ENCODE measurements at regions not wholly inside any gene's neighbourhood (a gene's known extent, or its start where the extent isn't known, plus 50 kb on each side); places are given as distances from the start of the nearest gene placed in this dataset.
"Not testable (repeated sequence)": the region's sequence is repeated elsewhere in the genome, so short reads cannot be mapped to it uniquely, and the experiment has no call there.

DNA sequence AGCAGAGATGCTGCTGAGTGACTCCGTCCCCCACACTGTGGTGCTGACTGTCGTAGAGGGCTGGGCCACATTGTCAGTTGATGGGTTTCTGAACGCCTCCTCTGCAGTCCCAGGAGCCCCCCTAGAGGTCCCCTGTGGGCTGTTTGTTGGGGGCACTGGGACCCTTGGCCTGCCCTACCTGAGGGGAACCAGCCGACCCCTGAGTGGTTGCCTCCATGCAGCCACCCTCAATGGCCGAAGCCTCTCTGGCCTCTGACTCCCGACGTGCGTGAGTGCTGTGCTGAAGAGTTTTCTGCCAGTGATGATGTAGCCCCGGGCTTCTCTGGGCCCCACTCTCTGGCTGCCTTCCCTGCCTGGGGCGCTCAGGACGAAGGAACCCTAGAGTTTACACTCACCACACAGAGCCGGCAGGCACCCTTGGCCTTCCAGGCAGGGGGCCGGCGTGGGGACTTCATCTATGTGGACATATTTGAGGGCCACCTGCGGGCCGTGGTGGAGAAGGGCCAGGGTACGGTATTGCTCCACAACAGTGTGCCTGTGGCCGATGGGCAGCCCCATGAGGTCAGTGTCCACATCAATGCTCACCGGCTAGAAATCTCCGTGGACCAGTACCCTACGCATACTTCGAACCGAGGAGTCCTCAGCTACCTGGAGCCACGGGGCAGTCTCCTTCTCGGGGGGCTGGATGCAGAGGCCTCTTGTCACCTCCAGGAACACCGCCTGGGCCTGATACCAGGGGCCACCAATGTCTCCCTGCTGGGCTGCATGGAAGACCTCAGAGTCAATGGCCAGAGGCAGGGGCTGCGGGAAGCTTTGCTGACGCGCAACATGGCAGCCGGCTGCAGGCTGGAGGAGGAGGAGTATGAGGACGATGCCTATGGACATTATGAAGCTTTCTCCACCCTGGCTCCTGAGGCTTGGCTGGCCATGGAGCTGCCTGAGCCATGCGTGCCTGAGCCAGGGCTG lies 181.1 kb downstream of the TBC1D2B start:
- not testable (repeated sequence) for DNase-seq

DNA sequence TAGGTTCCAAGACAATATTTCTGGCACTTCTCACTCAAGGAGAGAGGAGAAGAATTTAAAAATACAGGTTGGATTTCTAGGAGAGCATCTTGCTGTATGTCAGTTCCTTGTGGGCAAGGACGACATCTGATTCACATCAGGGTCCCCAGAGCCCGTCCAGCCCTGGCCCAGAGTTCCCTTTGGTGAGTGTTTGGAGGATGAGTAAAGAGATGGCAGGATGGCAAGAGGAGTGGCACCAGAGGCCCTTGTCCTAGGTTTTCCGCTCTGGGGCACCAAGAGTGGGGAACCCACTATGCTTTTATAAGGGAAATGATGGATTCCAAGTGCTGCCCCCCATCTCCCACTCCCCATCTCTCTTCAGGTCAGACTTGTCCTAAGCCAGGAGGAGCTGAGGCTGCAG lies 181.8 kb downstream of the TBC1D2B start:
- DNase-seq: no peak

DNA sequence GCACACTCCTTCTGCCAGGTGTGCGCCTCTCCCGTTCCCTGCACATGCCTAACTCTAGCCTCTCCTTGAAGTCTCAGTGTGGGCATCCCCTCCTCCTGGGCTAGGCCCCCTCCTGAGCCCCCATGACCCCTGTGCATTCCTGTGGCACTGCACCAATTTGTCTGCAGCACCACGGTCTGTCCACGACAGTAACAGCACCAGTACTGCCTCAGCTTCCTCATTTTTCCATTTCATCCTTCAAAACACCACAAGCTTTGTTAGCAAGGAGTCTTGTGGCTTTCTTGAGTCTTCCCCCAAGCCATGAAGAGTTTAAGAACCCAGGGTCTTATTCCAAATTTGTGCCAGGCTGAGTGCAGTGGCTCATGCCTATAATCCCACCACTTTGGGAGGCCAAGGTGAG lies 182.4 kb downstream of the TBC1D2B start:
- DNase-seq: not testable (repeated sequence)

DNA sequence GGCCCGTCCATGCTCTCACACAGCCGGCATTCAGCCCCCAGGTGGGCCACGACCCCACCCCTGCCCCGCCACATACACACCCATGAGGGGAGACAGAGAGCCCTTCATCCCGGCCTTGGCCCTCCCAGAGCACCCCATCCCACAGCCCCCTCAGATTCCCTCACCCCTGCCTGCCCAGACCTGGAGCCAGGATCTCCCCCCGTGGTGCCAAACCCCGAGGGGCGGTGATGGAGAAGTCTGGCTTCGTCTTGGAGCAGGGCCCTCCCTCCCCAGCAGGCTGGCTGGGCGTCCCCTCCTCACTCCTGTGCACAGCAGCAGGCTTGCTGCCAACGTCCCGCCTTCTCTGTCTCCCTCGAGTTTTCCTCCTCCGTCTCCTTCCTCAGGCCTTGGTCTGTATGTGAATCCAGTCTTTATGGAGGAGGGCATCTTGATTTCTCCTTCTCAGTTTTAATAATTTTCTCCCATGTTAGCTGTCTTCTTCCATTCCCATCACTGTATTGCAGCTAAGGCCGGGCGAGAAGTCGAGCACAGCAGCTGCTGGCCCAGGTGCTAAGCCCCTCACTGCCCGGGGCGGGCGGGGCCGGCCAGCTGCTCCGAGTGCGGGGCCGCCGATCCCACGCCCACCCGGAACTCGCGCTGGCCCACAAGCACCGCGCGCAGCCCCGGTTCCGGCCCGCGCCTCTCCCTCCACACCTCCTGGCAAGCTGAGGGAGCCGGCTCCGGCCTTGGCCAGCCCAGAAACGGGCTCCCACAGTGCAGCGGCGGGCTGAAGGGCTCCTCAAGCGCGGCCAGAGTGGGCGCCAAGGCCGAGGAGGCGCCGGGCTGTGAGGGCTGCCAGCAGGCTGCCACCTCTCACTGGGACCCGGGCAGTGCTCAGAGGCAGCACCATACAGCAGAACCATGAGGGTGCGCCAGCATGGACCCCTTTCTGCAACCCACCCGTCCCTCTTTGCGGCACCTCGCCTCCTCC lies 183.6 kb downstream of the TBC1D2B start:
- DNase-seq: not testable (repeated sequence)

DNA sequence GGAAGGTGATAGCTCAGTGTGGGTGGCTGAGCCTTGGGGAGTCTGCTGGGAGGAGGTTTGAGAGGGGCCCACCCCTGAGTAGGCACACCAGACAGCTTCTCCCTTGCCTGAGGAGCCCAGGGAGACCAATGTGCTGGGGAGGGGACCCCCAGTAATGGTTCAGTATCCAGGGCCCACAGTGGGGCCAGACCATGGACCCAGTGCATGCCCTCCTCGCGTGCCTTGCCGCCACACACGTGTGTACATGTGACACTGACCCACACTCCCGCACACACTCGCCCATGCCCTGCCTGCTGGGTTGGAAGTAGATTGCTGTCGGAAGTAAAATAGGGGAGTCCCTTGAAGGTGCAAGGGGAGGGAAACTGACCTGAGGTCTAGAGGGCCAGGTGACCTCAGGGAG lies 184.3 kb downstream of the TBC1D2B start:
- DNase-seq: not testable (repeated sequence)

DNA sequence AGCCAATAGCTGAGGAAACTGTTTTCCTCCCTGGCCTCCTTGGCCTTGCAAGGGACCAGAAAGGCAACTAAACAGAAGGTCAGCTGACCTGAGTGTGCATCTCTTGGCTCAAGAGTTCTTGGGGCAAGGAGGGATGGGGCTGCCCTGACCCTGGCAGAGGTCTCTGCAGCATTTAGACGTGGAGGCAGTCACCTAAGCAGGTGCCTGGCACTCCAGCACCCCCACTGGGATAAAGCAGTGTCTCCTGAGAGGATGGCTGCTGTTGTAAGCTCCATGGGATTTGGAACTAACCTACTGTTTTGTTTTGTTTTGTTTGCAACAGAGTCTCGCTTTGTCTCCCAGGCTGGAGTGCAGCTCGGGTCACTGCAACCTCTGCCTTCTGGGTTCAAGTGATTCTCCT lies 185.2 kb downstream of the TBC1D2B start:
- DNase-seq: no peak

DNA sequence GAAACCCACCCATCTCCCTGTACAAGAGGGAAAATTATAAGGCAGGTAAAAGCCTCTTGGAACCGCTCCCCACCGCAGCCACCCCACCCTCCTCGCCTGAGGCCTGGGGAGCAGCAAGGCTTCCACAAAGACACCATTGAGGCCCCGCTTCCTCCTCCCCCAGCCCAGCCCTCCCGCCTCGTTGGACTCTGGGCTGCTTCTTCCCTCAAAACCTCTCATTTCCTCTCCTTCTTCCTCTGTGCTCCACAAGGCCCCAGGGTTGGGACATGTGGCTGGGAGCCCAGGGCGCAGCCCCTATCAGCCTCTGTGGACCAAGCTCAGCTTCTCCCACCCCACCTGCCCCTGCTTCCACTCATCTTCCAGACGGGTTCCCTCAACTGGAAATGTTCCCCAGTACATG lies 185.6 kb downstream of the TBC1D2B start:
- DNase-seq: not testable (repeated sequence)

DNA sequence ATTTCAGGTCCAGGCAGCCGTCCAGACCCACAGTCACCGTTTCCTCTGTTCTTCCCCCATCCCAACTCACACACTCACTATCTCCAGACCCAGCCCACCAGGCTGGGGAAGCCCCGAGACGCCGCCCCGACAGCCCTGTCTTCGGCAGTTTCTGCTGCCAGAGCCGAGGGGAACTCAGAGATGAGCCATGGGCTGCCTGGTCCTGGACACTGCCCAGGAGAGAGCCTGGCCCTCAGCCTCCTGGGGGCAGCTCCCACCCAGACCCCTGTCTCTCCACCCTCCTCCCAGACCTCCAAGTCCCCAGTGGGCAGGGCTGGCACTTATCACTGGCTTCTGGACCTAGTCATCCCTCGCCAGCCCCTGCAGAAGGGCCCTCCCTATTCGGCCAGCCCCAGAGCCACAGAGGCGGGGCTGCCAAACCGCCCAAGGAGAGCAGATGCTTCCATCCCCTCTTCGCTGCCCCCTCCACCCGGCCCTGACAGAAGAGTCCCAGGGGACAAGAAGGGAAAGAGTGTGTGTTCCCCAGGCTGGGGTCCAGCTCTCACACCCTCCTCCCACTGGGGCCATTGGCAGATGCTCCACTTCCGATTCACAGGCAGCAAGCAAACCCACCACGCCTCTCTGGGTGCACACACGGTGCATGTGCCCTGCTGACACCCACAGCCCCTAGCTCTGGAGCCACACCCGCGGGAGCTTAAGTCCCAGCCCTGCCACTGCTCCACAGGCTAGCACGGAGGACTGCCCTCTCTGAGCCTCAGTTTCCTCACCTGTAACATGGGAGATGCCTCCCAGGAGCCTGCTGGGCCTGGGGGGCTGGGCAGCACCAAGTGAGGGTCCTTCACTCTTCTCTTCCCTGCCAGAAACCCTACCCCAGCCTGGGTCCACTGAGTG lies 186.4 kb downstream of the TBC1D2B start:
- DNase-seq: not testable (repeated sequence)

DNA sequence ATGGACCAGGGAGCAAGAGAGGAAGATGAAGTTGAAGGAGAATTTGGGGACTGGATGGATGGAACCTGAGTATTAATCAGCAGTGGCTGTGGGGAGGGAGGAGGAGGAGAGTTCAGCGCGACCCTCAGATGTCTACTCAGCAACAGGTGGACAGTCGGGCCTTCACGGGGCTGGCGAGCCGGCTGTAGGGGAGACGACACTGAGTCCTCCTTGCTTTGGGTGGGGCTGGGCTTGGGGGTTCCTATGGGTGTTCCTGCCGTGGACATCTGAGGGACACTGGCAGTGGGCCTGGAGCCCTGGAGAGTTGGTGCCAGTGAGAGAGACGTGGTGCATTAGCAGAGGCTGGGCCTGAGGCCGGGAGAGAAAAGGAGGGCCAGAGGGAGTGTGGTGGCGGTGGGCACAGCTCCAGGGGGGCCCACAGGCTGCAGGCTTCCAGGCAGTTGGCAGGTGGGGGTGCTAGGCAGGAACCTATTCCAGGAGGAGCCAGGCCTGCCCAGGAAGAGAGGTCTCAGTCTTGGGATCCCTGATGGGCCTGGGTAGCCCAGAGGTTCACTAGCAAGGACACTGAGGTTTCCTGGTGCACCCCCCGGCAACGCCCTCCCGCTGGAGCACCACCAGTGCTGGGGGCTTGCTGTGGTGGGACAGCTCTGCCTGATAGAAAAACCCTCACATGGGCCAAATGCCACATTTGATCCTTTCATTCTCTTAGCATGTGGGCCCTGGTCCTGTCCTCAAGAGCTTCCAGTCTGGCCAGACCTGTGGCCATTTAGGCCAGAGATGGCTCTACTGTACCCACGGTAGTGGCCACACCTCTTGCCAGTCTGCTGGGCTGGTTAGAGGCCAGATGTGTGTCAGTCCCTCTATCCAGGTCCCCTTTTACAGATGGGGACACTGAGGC lies 187.4 kb downstream of the TBC1D2B start:
- DNase-seq: not testable (repeated sequence)

DNA sequence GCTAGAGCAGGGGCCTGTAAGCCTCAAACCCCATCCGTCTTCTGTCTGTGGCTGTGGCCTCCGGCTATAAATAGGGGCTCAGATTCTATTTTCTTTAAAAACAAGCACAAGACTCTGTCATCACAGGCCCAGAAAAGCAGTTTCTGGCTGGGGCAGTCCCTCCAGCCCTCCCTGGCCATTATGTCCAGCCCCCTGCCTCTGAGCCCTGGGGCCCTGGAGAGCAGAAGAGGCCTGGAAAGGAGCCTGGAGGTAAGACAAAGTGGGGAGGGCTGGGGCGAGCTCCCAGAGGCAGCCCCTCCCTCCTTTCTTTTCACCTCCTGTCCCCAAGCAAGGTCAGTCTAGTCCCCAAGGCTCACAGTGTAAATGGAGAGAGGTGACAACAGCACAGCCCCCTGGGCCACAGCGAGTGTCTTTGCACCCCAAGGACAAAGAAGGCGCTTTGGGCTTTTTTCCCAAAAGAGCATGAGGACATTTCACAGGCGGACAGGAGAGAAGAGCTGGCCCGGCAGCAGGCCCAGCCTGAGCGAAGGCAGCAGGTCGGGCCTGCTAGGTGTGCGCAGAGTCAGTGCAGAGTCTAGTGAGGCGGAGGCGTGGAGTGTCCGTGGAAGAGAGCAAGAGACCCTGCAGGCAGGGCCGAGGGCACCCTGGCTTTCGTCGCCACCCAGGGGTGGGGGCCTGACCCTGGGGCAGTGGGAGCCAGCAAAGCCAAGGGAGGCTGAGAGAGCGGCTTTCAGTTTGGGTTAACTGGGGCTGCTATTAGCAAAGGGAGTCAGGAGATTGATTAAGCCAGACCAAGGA lies 188.3 kb downstream of the TBC1D2B start:
- peak; percentile 51 for DNase-seq

DNA sequence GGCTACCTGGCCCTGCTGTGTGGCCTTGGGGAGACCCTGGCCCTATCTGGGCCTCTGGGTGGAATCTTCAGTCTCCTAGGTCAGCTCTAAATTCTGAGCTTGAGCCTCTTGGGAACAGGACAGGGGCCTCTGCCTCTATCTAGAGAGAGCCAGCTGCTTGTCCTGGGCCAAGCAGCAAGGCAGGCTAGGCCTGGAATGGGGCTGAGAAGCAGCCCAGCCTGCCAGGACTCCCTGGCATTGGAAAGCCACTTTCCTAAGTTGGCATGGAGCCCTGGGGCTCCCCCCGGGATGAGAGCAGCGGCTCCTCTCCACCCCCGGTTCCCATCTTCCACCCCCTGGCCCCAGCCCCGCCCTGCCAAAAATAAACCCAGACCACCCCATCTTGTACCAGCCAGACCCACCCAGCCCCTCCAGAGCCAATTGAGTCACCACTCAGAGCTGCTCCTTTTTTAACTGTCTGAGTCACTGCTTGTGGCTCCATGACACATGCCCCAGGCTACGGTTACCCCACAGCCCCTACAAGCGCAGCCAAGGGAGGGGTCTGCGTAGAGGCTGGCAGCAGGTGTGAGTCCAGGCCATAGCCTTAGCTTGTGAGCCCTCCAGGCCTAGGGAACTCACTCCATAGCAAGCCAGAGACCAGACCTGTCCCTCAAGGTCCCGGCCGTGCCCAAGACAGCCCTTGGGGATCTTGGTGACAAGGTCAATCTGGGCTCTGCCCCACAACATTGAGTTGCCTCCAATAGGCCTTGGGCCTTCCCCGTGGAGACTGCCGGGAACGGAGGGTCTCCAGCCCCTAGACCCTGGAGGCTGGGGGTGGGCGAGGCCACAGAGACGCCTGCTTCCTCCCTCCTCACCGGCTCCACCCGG lies 189.7 kb downstream of the TBC1D2B start:
- not testable (repeated sequence) for DNase-seq

DNA sequence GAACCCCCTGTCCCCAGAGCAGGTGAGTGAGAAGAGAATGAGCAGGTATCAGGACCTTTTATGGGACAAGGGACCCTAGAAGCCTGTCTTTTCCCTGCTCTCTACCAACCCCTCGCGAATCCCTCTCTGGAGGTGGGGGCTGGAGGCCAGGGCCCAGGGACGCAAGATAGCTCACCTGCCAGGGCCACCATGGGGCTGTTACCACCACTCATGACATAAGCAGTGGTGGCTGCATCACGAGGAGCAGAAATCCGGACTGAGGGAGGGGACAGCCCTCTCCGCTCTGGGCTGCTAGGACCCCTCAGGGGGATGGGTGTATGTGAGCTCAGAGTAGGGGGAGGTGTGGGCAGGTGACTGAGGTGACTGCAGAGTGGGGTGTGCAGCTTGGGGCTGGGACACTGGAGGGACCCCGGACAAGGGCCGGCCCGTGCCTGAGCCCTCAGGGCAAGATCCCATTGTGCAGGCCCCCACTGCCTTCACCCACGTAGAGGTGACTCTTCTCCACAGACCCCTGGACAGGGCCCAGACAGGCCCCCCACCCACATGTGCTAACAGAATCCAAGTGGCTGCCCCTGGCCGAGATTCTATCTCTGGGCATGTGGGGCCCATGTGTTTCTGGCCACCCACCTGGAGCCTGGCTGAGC lies 190.6 kb downstream of the TBC1D2B start:
- DNase-seq: no peak

DNA sequence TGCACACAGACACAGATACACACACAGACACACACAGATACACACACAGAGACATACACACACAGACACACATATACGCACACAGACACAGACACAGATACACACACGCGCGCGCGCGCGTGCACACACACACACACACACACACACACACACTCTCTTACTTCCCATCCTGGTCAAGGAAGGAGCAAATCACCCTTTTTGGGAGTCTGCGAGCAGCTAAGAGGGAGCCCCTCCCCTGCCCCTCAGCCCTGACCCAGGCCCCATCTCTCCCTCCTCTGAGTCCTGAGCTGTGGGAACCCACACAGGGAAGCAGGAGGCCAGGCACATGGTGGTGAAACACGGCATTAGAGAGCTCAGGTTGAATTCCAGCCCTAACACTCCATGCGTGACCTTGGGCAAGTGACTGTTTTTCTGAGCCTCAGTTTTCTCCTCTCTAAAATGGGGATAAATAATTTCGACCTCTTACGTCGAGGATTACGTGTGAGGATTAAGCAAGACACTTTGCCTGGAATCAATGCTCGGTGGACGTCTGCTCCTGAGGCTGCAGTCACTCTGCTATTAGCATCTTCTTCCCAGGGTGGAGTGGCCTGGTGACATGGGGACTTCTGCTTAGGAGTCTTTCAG lies 191.5 kb downstream of the TBC1D2B start:
- not testable (repeated sequence) for DNase-seq

DNA sequence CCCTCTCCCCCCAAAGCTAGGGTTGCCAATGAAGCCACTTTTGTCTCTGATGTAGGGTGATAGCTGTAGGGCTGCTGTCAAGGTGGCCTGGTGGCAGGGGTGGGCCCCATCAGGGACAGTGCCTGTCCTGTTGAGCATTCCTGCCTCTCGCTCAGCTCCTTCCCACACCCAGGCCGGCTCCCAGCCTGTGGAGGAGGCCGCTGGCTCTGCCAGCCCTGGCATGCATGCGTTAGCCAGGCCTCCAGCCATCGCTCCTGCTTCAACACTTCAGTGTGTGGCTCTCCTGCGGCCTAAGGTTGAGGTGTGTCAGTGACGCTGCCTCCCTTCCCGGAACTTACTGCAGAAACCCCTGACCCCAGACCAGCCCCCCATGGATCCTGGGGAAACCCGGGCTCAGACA lies 194.5 kb downstream of the TBC1D2B start:
- not testable (repeated sequence) for DNase-seq

DNA sequence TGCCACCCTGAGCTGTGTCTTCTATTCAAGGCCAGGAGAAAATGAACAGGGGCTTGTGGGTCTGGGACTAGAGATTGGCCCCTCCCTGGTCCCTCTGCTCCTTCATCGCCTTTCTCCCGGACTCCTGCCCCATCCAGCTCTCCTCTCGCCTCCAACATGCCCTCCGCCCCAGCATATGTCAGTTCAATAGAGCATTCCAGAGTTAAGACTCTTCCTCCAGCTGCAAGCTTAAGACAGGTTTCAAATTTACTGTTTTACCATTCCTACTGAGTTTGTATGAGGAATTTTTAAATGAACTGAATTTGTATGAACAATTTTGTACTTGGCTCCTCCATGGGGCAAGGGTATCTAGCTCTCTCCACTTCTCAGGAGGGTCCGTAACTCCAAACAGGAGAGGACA lies 195.6 kb downstream of the TBC1D2B start:
- DNase-seq: no peak

DNA sequence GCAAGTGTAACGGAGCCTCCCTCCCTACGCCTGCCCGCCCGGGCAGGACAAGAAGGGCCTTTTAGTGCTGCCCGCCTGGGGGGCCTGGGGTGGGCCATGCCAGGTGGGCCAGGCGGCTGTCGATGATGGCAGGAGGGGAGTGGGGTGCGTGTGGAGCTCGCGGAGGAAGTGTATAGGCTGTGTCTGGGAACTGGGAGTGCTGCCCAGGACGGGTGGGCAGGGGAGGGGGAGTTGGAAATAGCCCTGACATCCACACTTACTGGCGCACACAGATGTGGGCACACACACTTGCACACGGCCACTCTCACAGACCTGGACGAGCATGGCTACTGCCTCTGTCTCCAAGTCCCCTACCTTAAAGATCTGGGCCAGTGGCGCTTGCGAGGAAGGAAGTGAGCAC lies 196.0 kb downstream of the TBC1D2B start:
- DNase-seq: not testable (repeated sequence)

DNA sequence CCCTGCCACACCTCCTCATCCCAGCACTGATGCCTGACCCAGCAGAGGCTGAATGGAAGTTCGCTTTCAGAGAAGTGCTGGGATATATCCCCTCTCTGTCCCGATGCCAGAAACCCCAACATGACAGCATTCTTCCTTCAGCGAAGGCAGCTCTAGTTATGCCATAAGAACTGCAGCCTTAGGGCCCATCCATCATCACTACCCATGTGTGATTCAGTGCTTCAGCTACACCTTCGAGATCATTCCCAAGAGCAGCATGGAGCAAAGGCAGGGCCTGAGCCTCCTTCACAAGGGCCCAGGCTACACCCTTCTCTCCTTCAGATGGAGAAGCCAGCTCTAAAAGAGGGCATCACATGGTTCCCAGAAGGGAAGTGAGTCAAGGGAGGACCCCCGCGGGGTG lies 198.0 kb downstream of the TBC1D2B start:
- not testable (repeated sequence) for DNase-seq
